ENCODE measurements at regions not wholly inside any gene's neighbourhood (a gene's known extent, or its start where the extent isn't known, plus 50 kb on each side); places are given as distances from the start of the nearest gene placed in this dataset.

- Histone ChIP-seq H3K4me1 (replicated peaks) (peaks cover 3% of the 10 kb centered on the region), H3K27ac (no peak overlapping the region), H3K36me3 (no peaks in the 10 kb centered on the region), H3K9me3 (no peaks in the 10 kb centered on the region), H3K27me3 (replicated peaks; ENCODE audit: insufficient read depth) (no peaks in the 10 kb centered on the region), H3K4me3 (no peak overlapping the region)
- intact Hi-C loops (cut with DNase I), result no loop called here
- no peak for DNase-seq (ENCODE audit: low spot score)
- 73% methylated on average over 5 of the region's 5 CpGs for WGBS
- TF ChIP-seq CTCF (IDR thresholded peaks at IDR 0.05) (no peak), POLR2AphosphoS5 (IDR thresholded peaks at IDR 0.05) (no peak), POLR2A (IDR thresholded peaks at IDR 0.05) (no peak)
Measured at GRCh38 chr15:69533522-69533921, 80.9 kb downstream of the RPLP1 start.

GRCh38 chr15:69535101-69535638 lies 82.6 kb downstream of the RPLP1 start:
- intact Hi-C loops (cut with DNase I), result no loop called here
- Histone ChIP-seq H3K4me3 (no peak overlapping the region), H3K4me1 (replicated peaks) (peaks cover 3% of the 10 kb centered on the region), H3K27me3 (replicated peaks; ENCODE audit: insufficient read depth) (no peaks in the 10 kb centered on the region), H3K27ac (no peak overlapping the region), H3K9me3 (no peaks in the 10 kb centered on the region), H3K36me3 (no peaks in the 10 kb centered on the region)
- WGBS, result 91% methylated on average over 4 of the region's 4 CpGs
- no peak for TF ChIP-seq POLR2A (IDR thresholded peaks at IDR 0.05)
- no peak for TF ChIP-seq POLR2AphosphoS5 (IDR thresholded peaks at IDR 0.05)
- TF ChIP-seq CTCF (IDR thresholded peaks at IDR 0.05), result no peak
- DNase-seq (ENCODE audit: low spot score), result no peak

GRCh38 chr15:69535998-69536397 lies 83.4 kb downstream of the RPLP1 start:
- no peak for DNase-seq (ENCODE audit: low spot score)
- H3K4me3 ChIP-seq, result no peak overlapping the region
- H3K27ac ChIP-seq, result no peak overlapping the region
- TF ChIP-seq POLR2A (IDR thresholded peaks at IDR 0.05) (no peak), CTCF (IDR thresholded peaks at IDR 0.05) (no peak), POLR2AphosphoS5 (IDR thresholded peaks at IDR 0.05) (no peak)
- no peaks in the 10 kb centered on the region for H3K27me3 ChIP-seq (replicated peaks; ENCODE audit: insufficient read depth)
- intact Hi-C loops (cut with DNase I), result no loop called here
- WGBS, result 88% methylated on average over 6 of the region's 6 CpGs
- no peaks in the 10 kb centered on the region for H3K9me3 ChIP-seq
- no peaks in the 10 kb centered on the region for H3K36me3 ChIP-seq
- peaks cover 3% of the 10 kb centered on the region for H3K4me1 ChIP-seq (replicated peaks)

DNA sequence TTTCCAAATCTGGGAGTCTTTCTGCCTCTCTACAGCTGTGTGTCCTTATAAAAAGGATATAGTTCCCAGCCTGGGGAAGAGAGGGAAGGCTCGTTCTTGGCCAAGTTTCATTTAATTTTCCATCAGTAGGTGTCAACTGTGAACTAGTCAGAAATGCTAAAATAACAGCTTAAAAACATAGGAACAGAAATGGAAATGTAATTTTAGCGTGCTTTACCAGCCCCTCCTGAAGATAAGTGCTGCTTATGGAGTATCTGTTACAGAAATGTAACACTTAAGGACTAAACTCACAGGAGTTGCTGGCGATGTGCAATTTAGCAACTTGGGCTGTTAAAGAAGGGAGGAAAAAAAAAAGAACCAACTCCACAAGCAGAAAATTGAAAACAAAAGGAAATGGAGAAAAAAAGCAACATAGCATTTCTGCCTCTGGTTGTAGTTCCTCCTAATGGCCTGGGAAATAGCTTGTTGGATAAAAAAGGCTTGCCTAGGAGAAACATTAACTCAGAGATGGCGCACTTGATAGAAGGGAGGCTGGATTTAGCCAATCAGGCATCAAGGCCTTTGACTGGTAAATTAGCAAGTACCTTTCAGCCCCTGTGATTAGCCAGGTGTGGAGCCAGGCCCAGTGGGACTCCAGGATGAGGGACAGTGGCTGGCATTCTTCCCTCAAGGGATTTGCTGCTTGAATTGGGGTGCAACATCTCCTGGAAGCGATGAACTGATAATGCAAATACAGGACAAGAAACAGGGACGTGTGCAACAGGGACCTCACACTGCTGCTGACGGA lies 84.3 kb downstream of the RPLP1 start:
- no peak for TF ChIP-seq POLR2A (IDR thresholded peaks at IDR 0.05)
- TF ChIP-seq CTCF (IDR thresholded peaks at IDR 0.05), result no peak
- no peak for TF ChIP-seq POLR2AphosphoS5 (IDR thresholded peaks at IDR 0.05)
- 78% methylated on average over 7 of the region's 7 CpGs for WGBS
- Histone ChIP-seq H3K27ac (no peak overlapping the region), H3K4me1 (replicated peaks) (peaks cover 3% of the 10 kb centered on the region), H3K9me3 (no peaks in the 10 kb centered on the region), H3K27me3 (replicated peaks; ENCODE audit: insufficient read depth) (no peaks in the 10 kb centered on the region), H3K4me3 (no peak overlapping the region), H3K36me3 (no peaks in the 10 kb centered on the region)
- DNase-seq (ENCODE audit: low spot score), result no peak
- intact Hi-C loops (cut with DNase I), result no loop called here

- intact Hi-C loops (cut with DNase I), result no loop called here
- no peaks in the 10 kb centered on the region for H3K9me3 ChIP-seq
- TF ChIP-seq POLR2A (IDR thresholded peaks at IDR 0.05) (no peak), POLR2AphosphoS5 (IDR thresholded peaks at IDR 0.05) (no peak), CTCF (IDR thresholded peaks at IDR 0.05) (no peak)
- 100% methylated on average over 1 of the region's 1 CpG for WGBS
- DNase-seq (ENCODE audit: low spot score), result no peak
- H3K27ac ChIP-seq, result no peak overlapping the region
- H3K4me1 ChIP-seq (replicated peaks), result peaks cover 3% of the 10 kb centered on the region
- H3K27me3 ChIP-seq (replicated peaks; ENCODE audit: insufficient read depth), result no peaks in the 10 kb centered on the region
- H3K4me3 ChIP-seq, result no peak overlapping the region
- no peaks in the 10 kb centered on the region for H3K36me3 ChIP-seq
Measured at GRCh38 chr15:69537901-69538300, 85.3 kb downstream of the RPLP1 start.

All from prostate gland (tissue), 2 donors.